A549 (cell line): ENCODE measurements at regions not wholly inside any gene's neighbourhood (a gene's known extent, or its start where the extent isn't known, plus 50 kb on each side); places are given as distances from the start of the nearest gene placed in this dataset.

Experiments
- ATAC-seq, 2 experiments: fragments of 200-7000 bp in 1 of 2; fragments of >200 bp in 1 of 2; cut with Nextera tagmentation in 1 of 2; cut with Tn5 transposase in 1 of 2; 3 replicates each; pipeline versions ENCODE4 v1.8.0 to v1.9.1; 2018 to 2020; ENCODE audit warnings: mild to moderate bottlenecking in 1 of 2, moderate library complexity in 1 of 2
- CTCF ChIA-PET: fragments of 300-600 bp; sonication (Branson Sonifier 250); formaldehyde crosslinking; extraction: SDS; loops from one replicate; lab custom pipeline; 2021; ENCODE audit warnings: antibody characterized with exemption, inconsistent platforms; lab: Yijun Ruan, JAX
- POLR2A ChIA-PET: fragments of 350-600 bp; formaldehyde crosslinking; extraction: SDS; loops from one replicate; lab custom pipeline; 2021; ENCODE audit warnings: antibody characterized with exemption, inconsistent platforms; lab: Yijun Ruan, JAX
- DNase-seq, 2 experiments: peaks; one replicate each; pipeline versions ENCODE4 v3.0.0 to v3.0.0-alpha.2; 2011 to 2016; ENCODE audit warnings: low read depth in 1 of 2, low spot score in 1 of 2
- FAIRE-seq: peaks from 2 replicates; lab custom pipeline; 2011; peaks lifted over from hg19 to GRCh38; lab: Jason Lieb, UNC
- H3K27ac ChIP-seq, 2 experiments: fragments of >200 bp; sonication (Bioruptor Twin); formaldehyde crosslinking; 3 replicates each; pipeline ENCODE4 v1.5.1; 2016 to 2017
- H3K4me1 ChIP-seq: fragments of >200 bp; sonication (Bioruptor Twin); formaldehyde crosslinking; 3 replicates; pipeline ENCODE4 v1.6.1; 2016
- H3K4me2 ChIP-seq: fragments of >200 bp; sonication (Bioruptor Twin); formaldehyde crosslinking; 3 replicates; pipeline ENCODE4 v1.6.1; 2016
- H3K4me3 ChIP-seq: fragments of >200 bp; sonication (Bioruptor Twin); formaldehyde crosslinking; 3 replicates; pipeline ENCODE4 v1.5.1; 2016
- H3K9me3 ChIP-seq: fragments of >200 bp; sonication (Bioruptor Twin); formaldehyde crosslinking; 3 replicates; pipeline ENCODE4 v1.6.1; 2016
- FOSB ChIP-seq: fragments of 250-450 bp; sonication (Bioruptor Pico); IDR thresholded peaks from 2 replicates; pipeline ENCODE4 v1.5.0; 2020; ENCODE audit warnings: mild to moderate bottlenecking, moderate library complexity
- GATA3 ChIP-seq: IDR thresholded peaks from 2 replicates; pipeline ENCODE4 v1.6.1; 2012; ENCODE audit warnings: borderline replicate concordance
- HOXB5 ChIP-seq: fragments of 250-450 bp; sonication (Bioruptor Pico); IDR thresholded peaks from 2 replicates; pipeline ENCODE4 v1.5.0; 2020; ENCODE audit warnings: mild to moderate bottlenecking, moderate library complexity
- JUN ChIP-seq, 2 experiments: fragments of >200 bp; sonication (Bioruptor Twin); formaldehyde crosslinking; IDR thresholded peaks; 2 replicates in 1 of 2; 3 replicates in 1 of 2; pipeline ENCODE4 v1.6.1; 2016 to 2017
- KDM5A ChIP-seq: fragments of 200-600 bp; sonication (generic); IDR thresholded peaks from 2 replicates; pipeline ENCODE4 v1.6.1; 2016; ENCODE audit warnings: antibody characterized with exemption, mild to moderate bottlenecking
- MAFK ChIP-seq: fragments of 450-650 bp; IDR thresholded peaks from 2 replicates; pipeline ENCODE4 v1.6.1; 2014; ENCODE audit not compliant: partially characterized antibody
- MYC ChIP-seq: IDR thresholded peaks from 2 replicates; pipeline ENCODE4 v1.6.1; 2012; ENCODE audit warnings: mild to moderate bottlenecking, inconsistent platforms, low read length, improper control_type of control experiment, borderline replicate concordance
- NPAS2 ChIP-seq: fragments of 250-450 bp; sonication (Bioruptor Pico); IDR thresholded peaks from 2 replicates; pipeline ENCODE4 v1.8.0; 2022; ENCODE audit warnings: mild to moderate bottlenecking, moderate library complexity, borderline replicate concordance
- POLR2A ChIP-seq: IDR thresholded peaks from 2 replicates; pipeline ENCODE4 v1.6.1; 2012; ENCODE audit warnings: mild to moderate bottlenecking, low read length
- POLR2AphosphoS2 ChIP-seq: conservative IDR thresholded peaks from 2 replicates; pipeline ENCODE4 v1.6.1; 2012; ENCODE audit warnings: low read length, improper control_type of control experiment, inconsistent platforms
- RFX5 ChIP-seq: fragments of 450-650 bp; IDR thresholded peaks from 2 replicates; pipeline ENCODE4 v1.7.1; 2014; ENCODE audit warnings: antibody characterized with exemption, mild to moderate bottlenecking, moderate library complexity
- RNF2 ChIP-seq: fragments of 200-600 bp; sonication (generic); IDR thresholded peaks from 2 replicates; pipeline ENCODE4 v1.6.1; 2016; ENCODE audit warnings: low read depth, mild to moderate bottlenecking, antibody characterized with exemption, moderate library complexity, borderline replicate concordance
- SREBF2 ChIP-seq: fragments of 450-650 bp; IDR thresholded peaks from 2 replicates; pipeline ENCODE4 v1.6.1; 2014; ENCODE audit warnings: mild to moderate bottlenecking, moderate library complexity
- TP53 ChIP-seq: fragments of 250-450 bp; sonication (Bioruptor Pico); IDR thresholded peaks from 2 replicates; pipeline ENCODE4 v1.5.0; 2021; ENCODE audit warnings: mild to moderate bottlenecking, moderate library complexity
- ZNF302 ChIP-seq: fragments of 250-450 bp; sonication (Bioruptor Pico); IDR thresholded peaks from 2 replicates; pipeline ENCODE4 v1.9.0; 2021; ENCODE audit warnings: inconsistent platforms, mild to moderate bottlenecking, moderate library complexity
- WGBS: methylation state at CpG from one replicate; pipeline ENCODE4 v1.1.6; 2017; ENCODE audit errors: missing lambda C conversion rate; 5-methylcytosine and 5-hydroxymethylcytosine counted together
- TF ChIP-seq, protein P1 (sequence below): fragments of 250-450 bp; sonication (Bioruptor Pico); IDR thresholded peaks from 2 replicates; pipeline ENCODE4 v1.5.0; 2021; ENCODE audit warnings: mild to moderate bottlenecking, moderate library complexity, borderline replicate concordance
- TF ChIP-seq, protein P2 (sequence below): fragments of 250-450 bp; sonication (Bioruptor Pico); IDR thresholded peaks from 2 replicates; pipeline ENCODE4 v1.5.0; 2020; ENCODE audit warnings: low read depth, mild to moderate bottlenecking, moderate library complexity
- TF ChIP-seq, protein P3 (sequence below): IDR thresholded peaks from 2 replicates; pipeline ENCODE4 v1.6.1; 2012; ENCODE audit warnings: low read depth, borderline replicate concordance
- TF ChIP-seq, protein P4 (sequence below): fragments of 150-350 bp; IDR thresholded peaks from 2 replicates; pipeline ENCODE4 v1.6.1; 2014; ENCODE audit warnings: low read depth, mild to moderate bottlenecking, low read length
- TF ChIP-seq, protein P5 (sequence below): IDR thresholded peaks from 2 replicates; pipeline ENCODE4 v1.6.1; 2012

DNA sequence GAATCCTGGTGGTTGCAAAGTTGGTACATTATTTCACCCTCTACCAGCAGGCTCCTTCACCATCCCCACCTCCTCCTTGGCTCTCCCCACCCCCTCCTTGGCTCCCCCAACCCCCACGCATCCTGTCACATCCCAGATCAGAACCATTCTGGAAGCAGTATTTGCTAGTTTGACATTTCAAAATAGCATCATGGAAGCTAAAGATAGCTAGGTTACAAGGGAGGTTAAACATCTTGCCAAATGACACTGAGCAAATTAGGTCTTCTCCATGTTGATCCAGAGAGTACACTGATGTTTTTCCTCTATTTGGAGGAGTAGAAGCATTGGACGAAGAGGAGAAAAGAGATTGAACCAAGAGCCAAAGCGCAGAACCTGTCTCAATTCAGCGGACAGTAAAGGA lies 158.9 kb upstream of the FGGY start:
- ChIA-PET POLR2A (no interaction called here), CTCF (interaction anchor here (1.1 kb wide), 1 partner anchor 236 kb away, joined by 6 read pairs; no protein-coding TSS in a partner anchor)
- Histone ChIP-seq H3K4me2 (no peak overlapping the region), H3K4me3 (no peak overlapping the region), H3K9me3 (no peaks in the 10 kb centered on the region), H3K4me1 (peaks cover 57% of the 10 kb centered on the region), H3K27ac (peak overlapping the region; percentile 76 to 95; a peak in 5 of 6 replicates)
- WGBS: 76% methylated on average over 4 of the region's 4 CpGs
- no peak for DNase-seq
- no peak for ATAC-seq
- TF ChIP-seq, protein P1, sequence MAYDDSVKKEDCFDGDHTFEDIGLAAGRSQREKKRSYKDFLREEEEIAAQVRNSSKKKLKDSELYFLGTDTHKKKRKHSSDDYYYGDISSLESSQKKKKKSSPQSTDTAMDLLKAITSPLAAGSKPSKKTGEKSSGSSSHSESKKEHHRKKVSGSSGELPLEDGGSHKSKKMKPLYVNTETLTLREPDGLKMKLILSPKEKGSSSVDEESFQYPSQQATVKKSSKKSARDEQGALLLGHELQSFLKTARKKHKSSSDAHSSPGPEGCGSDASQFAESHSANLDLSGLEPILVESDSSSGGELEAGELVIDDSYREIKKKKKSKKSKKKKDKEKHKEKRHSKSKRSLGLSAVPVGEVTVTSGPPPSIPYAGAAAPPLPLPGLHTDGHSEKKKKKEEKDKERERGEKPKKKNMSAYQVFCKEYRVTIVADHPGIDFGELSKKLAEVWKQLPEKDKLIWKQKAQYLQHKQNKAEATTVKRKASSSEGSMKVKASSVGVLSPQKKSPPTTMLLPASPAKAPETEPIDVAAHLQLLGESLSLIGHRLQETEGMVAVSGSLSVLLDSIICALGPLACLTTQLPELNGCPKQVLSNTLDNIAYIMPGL (CRISPR knock-in tag): no peak
- TF ChIP-seq RFX5: no peak
- TF ChIP-seq, protein P2, sequence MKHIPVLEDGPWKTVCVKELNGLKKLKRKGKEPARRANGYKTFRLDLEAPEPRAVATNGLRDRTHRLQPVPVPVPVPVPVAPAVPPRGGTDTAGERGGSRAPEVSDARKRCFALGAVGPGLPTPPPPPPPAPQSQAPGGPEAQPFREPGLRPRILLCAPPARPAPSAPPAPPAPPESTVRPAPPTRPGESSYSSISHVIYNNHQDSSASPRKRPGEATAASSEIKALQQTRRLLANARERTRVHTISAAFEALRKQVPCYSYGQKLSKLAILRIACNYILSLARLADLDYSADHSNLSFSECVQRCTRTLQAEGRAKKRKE (CRISPR knock-in tag): no peak
- no peak for TF ChIP-seq JUN (IDR thresholded peaks at IDR 0.05)
- no peak for TF ChIP-seq POLR2AphosphoS2
- TF ChIP-seq GATA3: no peak
- TF ChIP-seq, protein P3, sequence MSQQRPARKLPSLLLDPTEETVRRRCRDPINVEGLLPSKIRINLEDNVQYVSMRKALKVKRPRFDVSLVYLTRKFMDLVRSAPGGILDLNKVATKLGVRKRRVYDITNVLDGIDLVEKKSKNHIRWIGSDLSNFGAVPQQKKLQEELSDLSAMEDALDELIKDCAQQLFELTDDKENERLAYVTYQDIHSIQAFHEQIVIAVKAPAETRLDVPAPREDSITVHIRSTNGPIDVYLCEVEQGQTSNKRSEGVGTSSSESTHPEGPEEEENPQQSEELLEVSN: no peak
- no peak for TF ChIP-seq SREBF2
- TF ChIP-seq ZNF302 (CRISPR knock-in tag): no peak
- no peak for TF ChIP-seq KDM5A
- TF ChIP-seq MAFK: no peak
- no peak for TF ChIP-seq RNF2
- FAIRE-seq: no peak

DNA sequence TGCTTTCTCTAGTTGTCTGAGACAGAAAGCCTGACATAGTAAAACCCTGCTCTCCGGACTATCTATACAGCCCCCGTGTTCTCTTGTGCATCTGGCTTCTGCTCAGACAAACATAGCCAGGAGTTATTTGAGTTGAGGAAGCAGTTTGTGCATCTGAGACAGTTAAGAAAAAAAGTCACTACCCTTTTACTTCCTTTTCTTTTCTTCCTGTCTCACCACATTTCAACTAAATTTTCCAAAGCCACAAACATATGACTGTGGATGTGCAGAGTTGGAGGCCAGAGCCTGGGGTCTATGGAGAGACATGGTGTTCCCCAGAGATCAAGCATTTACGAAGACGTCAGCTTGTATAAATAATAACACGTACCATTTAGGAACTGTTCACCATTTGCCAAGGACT lies 158.5 kb upstream of the FGGY start:
- Histone ChIP-seq H3K9me3 (no peaks in the 10 kb centered on the region), H3K27ac (peak overlapping the region; percentile 76 to 95; a peak in 5 of 6 replicates)
- no peak for FAIRE-seq
- TF ChIP-seq MAFK: no peak
- TF ChIP-seq POLR2A: no peak
- TF ChIP-seq, protein P3: no peak
- TF ChIP-seq RNF2: no peak
- no peak for TF ChIP-seq HOXB5 (CRISPR knock-in tag)
- no peak for TF ChIP-seq FOSB
- TF ChIP-seq, protein P4, sequence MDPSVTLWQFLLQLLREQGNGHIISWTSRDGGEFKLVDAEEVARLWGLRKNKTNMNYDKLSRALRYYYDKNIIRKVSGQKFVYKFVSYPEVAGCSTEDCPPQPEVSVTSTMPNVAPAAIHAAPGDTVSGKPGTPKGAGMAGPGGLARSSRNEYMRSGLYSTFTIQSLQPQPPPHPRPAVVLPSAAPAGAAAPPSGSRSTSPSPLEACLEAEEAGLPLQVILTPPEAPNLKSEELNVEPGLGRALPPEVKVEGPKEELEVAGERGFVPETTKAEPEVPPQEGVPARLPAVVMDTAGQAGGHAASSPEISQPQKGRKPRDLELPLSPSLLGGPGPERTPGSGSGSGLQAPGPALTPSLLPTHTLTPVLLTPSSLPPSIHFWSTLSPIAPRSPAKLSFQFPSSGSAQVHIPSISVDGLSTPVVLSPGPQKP: no peak
- TF ChIP-seq, protein P5, sequence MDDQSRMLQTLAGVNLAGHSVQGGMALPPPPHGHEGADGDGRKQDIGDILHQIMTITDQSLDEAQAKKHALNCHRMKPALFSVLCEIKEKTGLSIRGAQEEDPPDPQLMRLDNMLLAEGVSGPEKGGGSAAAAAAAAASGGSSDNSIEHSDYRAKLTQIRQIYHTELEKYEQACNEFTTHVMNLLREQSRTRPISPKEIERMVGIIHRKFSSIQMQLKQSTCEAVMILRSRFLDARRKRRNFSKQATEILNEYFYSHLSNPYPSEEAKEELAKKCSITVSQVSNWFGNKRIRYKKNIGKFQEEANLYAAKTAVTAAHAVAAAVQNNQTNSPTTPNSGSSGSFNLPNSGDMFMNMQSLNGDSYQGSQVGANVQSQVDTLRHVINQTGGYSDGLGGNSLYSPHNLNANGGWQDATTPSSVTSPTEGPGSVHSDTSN: no peak
- no peak for TF ChIP-seq TP53
- no peak for TF ChIP-seq MYC
- no peak for TF ChIP-seq NPAS2 (CRISPR knock-in tag)
- TF ChIP-seq, all 56 proteins: peak for 0
- DNase-seq (no peak), ATAC-seq (no peak)
- ChIA-PET CTCF (interaction anchor here (1.1 kb wide), 1 partner anchor 236 kb away, joined by 6 read pairs; no protein-coding TSS in a partner anchor), POLR2A (no interaction called here)
- Histone ChIP-seq H3K4me2 (no peak overlapping the region), H3K4me1 (peaks cover 60% of the 10 kb centered on the region), H3K4me3 (no peak overlapping the region)
- 91% methylated on average over 5 of the region's 5 CpGs for WGBS
